CD4-positive, alpha-beta T cell treated with Interleukin-2 at 100 ng/mL for 4 hours (primary cell): ENCODE measurements at regions not wholly inside any gene's neighbourhood (a gene's known extent, or its start where the extent isn't known, plus 50 kb on each side); places are given as distances from the start of the nearest gene placed in this dataset.
"Not testable (repeated sequence)": the region's sequence is repeated elsewhere in the genome, so short reads cannot be mapped to it uniquely, and the experiment has no call there.

Experiments
- DNase-seq: peaks from one replicate; pipeline ENCODE4 v3.0.0-alpha.2; 2020; ENCODE audit warnings: low spot score

DNA sequence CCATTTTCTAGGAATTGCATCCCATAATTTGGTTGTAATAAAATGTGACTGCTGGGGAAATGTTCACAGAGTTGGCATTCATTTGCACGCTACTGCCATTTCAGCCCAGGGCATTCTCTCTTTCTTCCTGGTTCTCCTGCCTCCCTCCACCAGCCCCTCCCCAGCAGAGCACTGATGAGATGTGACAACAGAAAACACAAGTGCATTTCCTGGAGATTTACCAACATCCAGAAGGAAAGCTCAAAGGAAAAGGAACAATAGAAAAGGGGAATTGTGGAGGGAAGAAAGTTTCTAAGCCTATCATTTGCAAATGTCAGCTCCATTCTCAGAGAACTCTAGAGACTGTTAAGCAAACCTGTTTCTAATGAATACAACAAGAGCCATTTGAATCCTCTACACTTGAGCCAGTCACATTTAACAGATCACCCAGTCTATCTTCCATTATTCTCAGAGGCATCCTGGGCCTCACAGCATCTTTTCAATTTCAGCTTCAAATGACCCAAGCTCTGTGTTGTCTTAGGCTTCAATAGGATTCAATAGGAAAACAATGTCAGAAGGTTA is 395.6 kb upstream of the PBX1 start:
- DNase-seq, result no peak

GRCh38 chr1:164165466-164165865 is 393.5 kb upstream of the PBX1 start:
- DNase-seq, result no peak

GRCh38 chr1:164166454-164166853 is 392.5 kb upstream of the PBX1 start:
- DNase-seq, result not testable (repeated sequence)

DNA sequence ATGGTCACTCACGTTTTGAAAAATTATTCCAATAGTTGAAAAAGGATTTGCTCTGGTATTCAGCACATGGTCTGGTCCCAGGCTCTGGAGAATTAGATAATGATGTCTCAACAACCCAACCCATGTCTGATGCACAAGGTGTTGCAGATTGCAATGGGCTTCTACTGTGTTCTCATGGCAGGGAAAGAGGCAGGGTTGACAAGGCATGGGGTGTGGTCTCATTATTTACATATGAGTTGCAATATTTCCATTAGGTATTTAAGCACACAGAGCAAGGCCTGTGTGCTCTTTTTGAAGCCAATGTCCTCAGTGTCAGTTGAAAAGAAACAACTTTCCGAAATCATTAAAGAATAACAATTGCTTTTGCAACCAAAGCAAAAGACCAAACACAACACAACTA is 381.9 kb upstream of the PBX1 start:
- no peak for DNase-seq

- DNase-seq, result no peak
Observed at GRCh38 chr1:164180824-164181223, 378.2 kb upstream of the PBX1 start.

DNA sequence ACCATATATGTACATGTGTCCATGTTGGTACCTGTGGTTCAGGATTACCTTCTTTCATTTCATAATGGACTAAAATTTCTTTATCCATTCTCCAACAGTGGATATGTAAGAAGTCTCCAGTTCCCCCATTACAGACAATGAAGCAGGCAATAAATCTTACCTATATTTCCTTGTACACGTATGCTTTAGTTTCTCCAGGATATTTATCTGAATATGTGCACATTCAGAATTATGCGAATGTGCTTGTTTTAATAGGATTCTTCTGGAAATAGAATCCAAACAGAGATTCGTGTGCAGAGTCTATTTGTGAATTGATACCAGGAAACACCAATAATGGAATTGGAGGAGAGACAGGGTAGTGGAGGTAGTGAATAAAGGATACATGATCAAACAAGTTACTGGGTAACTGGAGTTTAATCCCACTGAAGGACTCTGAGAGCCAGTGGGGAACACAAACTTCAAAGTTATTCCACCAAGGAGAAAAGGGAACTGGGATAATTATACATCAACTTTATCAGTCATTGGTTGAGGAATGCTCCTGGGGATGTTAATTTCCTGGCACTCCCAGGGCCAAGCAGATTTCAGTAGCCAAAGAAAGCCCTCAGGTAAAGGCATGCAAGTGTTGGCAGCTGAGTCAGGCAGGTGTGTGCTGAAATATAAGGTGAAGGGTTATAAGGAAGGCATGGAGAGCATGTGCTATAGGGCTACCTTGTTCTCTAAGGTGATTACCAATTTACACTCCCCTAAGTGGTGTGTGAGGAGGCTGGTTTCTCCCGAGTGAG is 374.9 kb upstream of the PBX1 start:
- no peak for DNase-seq

DNA sequence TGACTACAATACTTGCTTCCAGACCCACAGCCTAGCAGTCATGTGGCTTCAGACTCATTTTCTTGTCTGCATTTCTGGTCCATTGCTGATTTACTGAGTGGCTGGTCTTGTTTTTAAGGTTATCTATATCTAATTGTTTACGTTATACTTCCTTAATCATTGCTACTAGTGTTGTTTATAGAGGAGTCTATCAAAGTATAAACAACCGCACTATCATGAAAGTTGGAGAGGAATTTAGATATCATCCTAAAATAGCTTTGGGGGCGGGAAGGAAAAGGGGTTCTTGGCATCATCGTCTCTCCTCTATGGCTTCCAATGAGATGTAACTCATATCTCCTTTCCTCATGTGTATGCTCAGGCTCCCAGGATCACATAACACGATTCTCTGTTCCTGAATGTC is 372.1 kb upstream of the PBX1 start:
- no peak for DNase-seq

- DNase-seq, result no peak
Observed at GRCh38 chr1:164188497-164188896, 370.5 kb upstream of the PBX1 start.

GRCh38 chr1:164191191-164191590 is 367.8 kb upstream of the PBX1 start:
- no peak for DNase-seq

DNA sequence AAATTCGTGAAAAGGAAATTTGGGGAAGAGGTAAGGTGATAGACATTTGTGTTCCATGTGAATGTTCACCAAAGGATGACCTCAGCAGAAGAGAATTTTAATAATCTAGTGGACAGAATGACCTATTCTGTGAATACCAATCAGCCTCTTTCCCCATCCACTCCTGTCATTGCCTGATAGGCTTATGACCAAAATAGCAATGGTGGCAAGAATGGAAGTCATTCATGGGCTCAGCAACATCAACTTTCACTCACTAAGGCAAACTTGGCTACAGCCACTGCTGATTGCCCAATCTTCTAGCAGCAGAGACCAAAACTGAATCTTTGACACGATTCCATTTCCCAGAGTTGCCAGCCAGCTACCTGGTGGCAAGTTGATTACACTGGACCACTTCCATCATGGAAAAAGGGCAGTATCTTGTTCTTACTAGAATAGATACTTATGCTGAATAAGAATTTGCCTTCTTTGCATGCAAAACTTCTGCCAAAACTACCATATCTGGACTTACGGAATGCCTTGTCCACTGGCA is 348.7 kb upstream of the PBX1 start:
- no peak for DNase-seq

DNA sequence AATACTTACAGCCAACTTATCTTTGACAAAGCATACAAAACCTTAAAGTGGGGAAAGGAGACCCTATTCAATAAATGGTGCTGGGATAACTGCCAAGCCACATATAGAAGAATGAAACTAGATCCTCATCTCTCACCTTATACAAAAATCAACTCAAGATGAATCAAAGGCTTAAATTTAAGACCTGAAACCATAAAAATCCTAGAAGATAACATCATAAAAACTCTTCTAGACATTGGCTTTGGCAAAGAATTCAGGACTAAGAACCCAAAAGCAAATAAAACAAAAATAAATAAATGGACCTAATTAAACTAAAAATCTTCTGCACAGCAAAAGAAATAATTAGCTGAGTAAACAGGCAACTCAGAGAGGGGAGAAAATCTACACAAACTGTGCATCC is 335.6 kb upstream of the PBX1 start:
- no peak for DNase-seq

- no peak for DNase-seq
Observed at GRCh38 chr1:164225011-164225410, 334.0 kb upstream of the PBX1 start.

- DNase-seq, result no peak
Observed at GRCh38 chr1:164226977-164227376, 332.0 kb upstream of the PBX1 start.

- no peak for DNase-seq
Observed at GRCh38 chr1:164228928-164229327, 330.1 kb upstream of the PBX1 start.

DNA sequence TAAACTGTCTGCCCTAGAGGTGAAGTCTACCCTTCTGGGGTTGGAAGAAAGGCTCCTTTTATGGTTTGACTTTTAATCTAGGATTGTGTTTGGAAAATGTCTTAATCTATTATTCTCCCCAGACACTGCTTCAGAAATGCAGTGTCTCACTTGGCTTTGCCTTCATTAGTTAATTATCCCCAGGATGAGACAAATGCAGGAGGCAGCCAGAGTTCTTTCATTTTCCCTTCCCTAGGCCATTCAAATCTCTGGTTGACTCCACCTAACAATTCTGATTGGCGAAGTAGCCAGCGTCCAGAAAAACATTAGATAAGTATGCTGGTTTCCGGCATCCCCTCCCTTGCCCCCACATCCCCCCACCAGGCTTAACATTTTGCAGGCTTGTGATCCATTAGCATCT is 325.8 kb upstream of the PBX1 start:
- no peak for DNase-seq

DNA sequence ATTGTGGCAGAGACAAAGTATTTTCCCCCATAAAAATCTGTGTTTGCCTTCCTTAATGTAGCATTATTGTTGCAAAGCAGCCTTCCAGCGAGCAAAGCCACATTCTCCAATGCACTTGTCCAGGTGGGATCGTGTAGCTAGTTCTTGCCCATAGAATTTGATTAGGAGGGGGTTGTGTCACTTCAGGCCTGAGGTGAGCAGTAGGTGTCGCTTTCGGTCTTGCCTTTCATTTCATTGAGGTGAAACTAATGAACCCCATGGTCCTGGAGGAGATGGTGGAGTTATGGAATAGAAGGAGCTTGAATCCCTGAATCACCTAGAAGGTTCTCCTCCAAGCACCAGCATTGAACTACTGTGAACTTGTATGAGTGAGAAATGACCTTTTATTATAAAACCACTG is 318.9 kb upstream of the PBX1 start:
- DNase-seq, result no peak

DNA sequence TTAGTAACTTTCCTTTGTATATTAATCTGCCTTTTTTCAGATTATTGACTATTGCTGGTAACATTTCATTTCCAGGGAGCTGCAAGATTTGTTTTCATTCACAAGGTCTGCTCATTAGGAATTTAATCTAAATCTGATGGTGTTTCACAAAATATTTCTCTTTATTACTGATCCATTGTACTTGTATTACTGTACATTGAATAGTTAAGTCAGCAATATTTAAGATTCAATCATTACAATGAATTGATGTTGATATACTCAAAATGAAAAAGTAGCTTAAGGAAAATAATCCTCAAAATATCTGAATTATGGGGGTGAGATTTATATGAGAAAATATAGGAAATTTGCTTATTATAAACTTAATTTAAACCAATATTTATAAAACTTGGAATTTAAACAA is 308.6 kb upstream of the PBX1 start:
- no peak for DNase-seq

DNA sequence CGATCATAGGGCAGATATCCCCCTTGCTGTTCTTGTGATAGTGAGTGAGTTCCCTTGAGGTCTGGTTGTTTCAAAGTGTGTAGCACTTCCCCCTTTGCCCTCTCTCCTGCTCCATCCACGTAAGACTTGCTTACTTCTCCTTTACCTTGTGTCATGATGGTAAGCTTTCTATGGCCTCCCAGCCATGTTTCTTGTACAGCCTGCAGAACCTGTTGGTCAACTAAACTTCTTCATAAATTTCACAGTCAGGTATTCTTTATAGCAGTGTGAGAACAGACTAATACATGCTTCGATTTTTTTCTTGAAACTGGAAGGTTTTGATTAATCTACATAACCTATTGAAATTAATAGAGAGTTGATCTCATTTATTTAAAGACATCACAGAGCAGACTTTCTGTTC is 302.5 kb upstream of the PBX1 start:
- no peak for DNase-seq

GRCh38 chr1:164261691-164262240 is 297.2 kb upstream of the PBX1 start:
- no peak for DNase-seq

GRCh38 chr1:164263540-164263939 is 295.4 kb upstream of the PBX1 start:
- DNase-seq, result no peak

DNA sequence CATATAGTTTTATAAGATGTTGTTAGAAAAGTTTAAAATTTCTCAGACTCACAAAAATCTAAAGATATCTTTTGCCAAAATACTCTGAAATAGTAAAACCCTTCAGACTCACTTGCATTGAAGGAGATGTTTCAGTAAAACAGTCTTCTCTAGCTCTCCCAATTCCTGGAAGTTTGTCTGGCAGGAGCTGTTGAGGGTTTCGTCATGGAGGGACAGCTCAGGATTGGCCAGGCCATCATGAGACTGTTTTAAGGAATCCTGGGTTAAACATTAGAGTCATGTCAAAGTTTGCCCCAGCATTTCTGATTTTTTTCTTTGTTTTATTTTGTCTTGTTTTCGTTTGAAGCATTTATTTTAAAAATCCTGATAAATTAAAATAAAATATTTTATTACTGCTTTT is 293.8 kb upstream of the PBX1 start:
- DNase-seq, result no peak

GRCh38 chr1:164272156-164272555 is 286.8 kb upstream of the PBX1 start:
- DNase-seq, result no peak

DNA sequence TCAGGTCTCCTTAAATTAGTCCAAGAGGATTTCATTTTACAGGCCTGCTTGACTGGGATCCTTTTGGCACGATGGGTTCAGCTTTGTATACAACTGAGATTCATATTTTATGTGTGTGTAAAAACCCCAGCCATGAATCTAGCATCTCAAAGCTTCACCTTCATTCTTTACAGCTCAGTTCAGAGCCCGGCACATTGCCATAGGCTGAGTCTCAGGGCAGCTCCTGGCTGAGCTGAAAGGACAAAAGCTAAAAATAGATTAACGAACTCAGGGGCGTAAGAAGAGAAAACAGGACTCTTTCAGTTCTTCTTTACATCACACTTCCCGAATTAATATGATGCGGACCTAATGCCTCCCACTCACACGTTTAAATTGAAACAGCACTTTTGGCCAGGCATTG is 262.8 kb upstream of the PBX1 start:
- DNase-seq, result no peak

- DNase-seq, result no peak
Observed at GRCh38 chr1:164308101-164308500, 250.9 kb upstream of the PBX1 start.
